ENCODE measurements at regions not wholly inside any gene's neighbourhood (a gene's known extent, or its start where the extent isn't known, plus 50 kb on each side); places are given as distances from the start of the nearest gene placed in this dataset.

- no peak for DNase-seq
- intact Hi-C loops (cut with DNase I; ENCODE audit: low total_unique reads) = no loop called here
These were observed 528.2 kb upstream of the RBFOX1 start for GRCh38 chr16:6804461-6804860.

DNA sequence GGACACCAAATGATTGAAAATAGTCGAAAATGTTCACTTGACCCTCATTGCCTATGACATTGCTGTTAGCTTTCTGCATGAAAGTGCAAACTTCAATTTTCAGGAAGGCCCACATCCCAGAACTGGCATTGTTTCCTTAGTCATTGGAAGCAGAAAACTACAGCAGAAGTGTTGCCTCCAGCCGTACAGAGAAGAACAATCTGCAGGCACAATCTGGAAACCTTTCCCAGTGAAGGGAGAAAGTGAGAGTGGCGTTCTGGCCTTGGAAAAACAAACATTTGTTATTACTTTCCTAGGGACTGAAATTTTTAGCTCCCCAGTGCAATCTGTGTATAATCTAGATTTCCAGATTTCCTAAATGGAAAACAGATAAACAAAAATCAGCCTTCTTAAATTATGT is 529.5 kb upstream of the RBFOX1 start:
- TF ChIP-seq CTCF (IDR thresholded peaks at IDR 0.05) (no peak), POLR2A (IDR thresholded peaks at IDR 0.05) (no peak)
- no peaks in the 10 kb centered on the region for H3K36me3 ChIP-seq (ENCODE audit: low read depth, missing control alignments)
- intact Hi-C loops (cut with DNase I; ENCODE audit: low total_unique reads) = no loop called here
- WGBS, 2 donors = 25 to 38% methylated on average over 3 of the region's 3 CpGs
- H3K4me3 ChIP-seq = no peak overlapping the region
- no peaks in the 10 kb centered on the region for H3K4me1 ChIP-seq
- no peaks in the 10 kb centered on the region for H3K27me3 ChIP-seq
- no peaks in the 10 kb centered on the region for H3K9me3 ChIP-seq
- H3K27ac ChIP-seq = no peak overlapping the region
- no peak for DNase-seq

More at GRCh38 chr16:6804461-6804860, 528.2 kb upstream of the RBFOX1 start:
- no peaks in the 10 kb centered on the region for H3K4me1 ChIP-seq
- no peaks in the 10 kb centered on the region for H3K9me3 ChIP-seq
- H3K4me3 ChIP-seq = no peak overlapping the region
- no peak for TF ChIP-seq POLR2A (IDR thresholded peaks at IDR 0.05)
- no peak for TF ChIP-seq CTCF (IDR thresholded peaks at IDR 0.05)
- no peaks in the 10 kb centered on the region for H3K36me3 ChIP-seq (ENCODE audit: low read depth, missing control alignments)
- H3K27ac ChIP-seq = no peak overlapping the region
- 69 to 89% methylated on average over 3 of the region's 3 CpGs for WGBS, 2 donors
- H3K27me3 ChIP-seq = no peaks in the 10 kb centered on the region

GRCh38 chr16:6797223-6797622 is 535.4 kb upstream of the RBFOX1 start:
- Histone ChIP-seq H3K9me3 (no peaks in the 10 kb centered on the region), H3K36me3 (ENCODE audit: low read depth, missing control alignments) (no peaks in the 10 kb centered on the region), H3K27me3 (no peaks in the 10 kb centered on the region), H3K4me3 (no peak overlapping the region), H3K4me1 (no peaks in the 10 kb centered on the region), H3K27ac (no peak overlapping the region)
- TF ChIP-seq CTCF (IDR thresholded peaks at IDR 0.05) = no peak
- no peak for TF ChIP-seq POLR2A (IDR thresholded peaks at IDR 0.05)
- intact Hi-C loops (cut with DNase I; ENCODE audit: low total_unique reads) = no loop called here
- 62 to 65% methylated on average over 6 of the region's 6 CpGs for WGBS, 2 donors
- no peak for DNase-seq

GRCh38 chr16:6777624-6778023 is 555.0 kb upstream of the RBFOX1 start:
- Histone ChIP-seq H3K9me3 (no peaks in the 10 kb centered on the region), H3K4me3 (no peak overlapping the region), H3K4me1 (no peaks in the 10 kb centered on the region), H3K27ac (no peak overlapping the region), H3K36me3 (ENCODE audit: low read depth, missing control alignments) (no peaks in the 10 kb centered on the region), H3K27me3 (no peaks in the 10 kb centered on the region)
- intact Hi-C loops (cut with DNase I; ENCODE audit: low total_unique reads) = no loop called here
- TF ChIP-seq POLR2A (IDR thresholded peaks at IDR 0.05) (no peak), CTCF (IDR thresholded peaks at IDR 0.05) (no peak)
- no peak for DNase-seq

DNA sequence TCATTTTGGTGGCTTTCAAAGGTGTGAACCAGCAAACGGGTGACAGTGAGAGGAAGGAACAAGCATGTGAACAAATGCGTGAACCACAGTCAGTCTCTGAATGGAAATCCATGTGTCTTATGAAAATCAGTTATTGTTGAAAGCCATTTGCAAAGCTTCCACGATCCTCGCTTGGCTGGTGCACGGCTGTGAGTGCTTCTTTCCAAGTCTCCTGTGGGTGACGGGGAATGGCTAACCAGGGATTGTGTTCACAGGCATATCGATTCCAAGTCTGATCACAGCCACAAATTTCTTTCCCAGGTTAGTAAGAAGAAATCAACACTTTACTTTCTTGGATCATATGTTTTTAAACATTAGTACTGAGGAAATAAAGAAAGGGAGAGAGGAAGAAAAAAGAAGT is 556.9 kb upstream of the RBFOX1 start:
- no peaks in the 10 kb centered on the region for H3K27me3 ChIP-seq
- no peaks in the 10 kb centered on the region for H3K36me3 ChIP-seq (ENCODE audit: low read depth, missing control alignments)
- TF ChIP-seq CTCF (IDR thresholded peaks at IDR 0.05) (no peak), POLR2A (IDR thresholded peaks at IDR 0.05) (no peak)
- 66 to 79% methylated on average over 7 of the region's 7 CpGs for WGBS, 2 donors
- H3K4me1 ChIP-seq = no peaks in the 10 kb centered on the region
- no peak overlapping the region for H3K4me3 ChIP-seq
- H3K27ac ChIP-seq = no peak overlapping the region
- H3K9me3 ChIP-seq = no peaks in the 10 kb centered on the region
- no peak for DNase-seq
- intact Hi-C loops (cut with DNase I; ENCODE audit: low total_unique reads) = no loop called here
